NK-92 treated with Interleukin-12 subunit alpha and Interleukin-12 subunit beta, amount 100 ng/mL, for 24 hours (cell line): ENCODE measurements at regions not wholly inside any gene's neighbourhood (a gene's known extent, or its start where the extent isn't known, plus 50 kb on each side); places are given as distances from the start of the nearest gene placed in this dataset.
"Not testable (repeated sequence)": the region's sequence is repeated elsewhere in the genome, so short reads cannot be mapped to it uniquely, and the experiment has no call there.

Experiments
- DNase-seq: peaks from one replicate; lab custom pipeline; 2025; lab: John Stamatoyannopoulos, UW

- DNase-seq, result no peak
Measured at GRCh38 chr1:229886636-229887035, 180.4 kb upstream of the GALNT2 start.

GRCh38 chr1:229887043-229887822 lies 179.8 kb upstream of the GALNT2 start:
- no peak for DNase-seq

- DNase-seq, result no peak
Measured at GRCh38 chr1:229888157-229888556, 178.9 kb upstream of the GALNT2 start.

- DNase-seq, result no peak
Measured at GRCh38 chr1:229888561-229889001, 178.5 kb upstream of the GALNT2 start.

- no peak for DNase-seq
Measured at GRCh38 chr1:229889031-229889517, 178.0 kb upstream of the GALNT2 start.

- no peak for DNase-seq
Measured at GRCh38 chr1:229891227-229891626, 175.8 kb upstream of the GALNT2 start.

- DNase-seq, result no peak
Measured at GRCh38 chr1:229892515-229893117, 174.4 kb upstream of the GALNT2 start.

GRCh38 chr1:229893762-229894444 lies 173.1 kb upstream of the GALNT2 start:
- DNase-seq, result no peak

- DNase-seq, result no peak
Measured at GRCh38 chr1:229894532-229894931, 172.5 kb upstream of the GALNT2 start.

- DNase-seq, result no peak
Measured at GRCh38 chr1:229895605-229896004, 171.4 kb upstream of the GALNT2 start.

- DNase-seq, result no peak
Measured at GRCh38 chr1:229896306-229896705, 170.7 kb upstream of the GALNT2 start.

- DNase-seq, result no peak
Measured at GRCh38 chr1:229896861-229897260, 170.2 kb upstream of the GALNT2 start.

- no peak for DNase-seq
Measured at GRCh38 chr1:229897501-229897900, 169.5 kb upstream of the GALNT2 start.

GRCh38 chr1:229900220-229900619 lies 166.8 kb upstream of the GALNT2 start:
- DNase-seq, result no peak

GRCh38 chr1:229905031-229905545 lies 161.9 kb upstream of the GALNT2 start:
- DNase-seq, result no peak

- no peak for DNase-seq
Measured at GRCh38 chr1:229905652-229906051, 161.4 kb upstream of the GALNT2 start.

- DNase-seq, result no peak
Measured at GRCh38 chr1:229907884-229908638, 159.0 kb upstream of the GALNT2 start.

GRCh38 chr1:229908689-229909088 lies 158.3 kb upstream of the GALNT2 start:
- DNase-seq, result no peak

GRCh38 chr1:229913489-229913888 lies 153.5 kb upstream of the GALNT2 start:
- no peak for DNase-seq

- DNase-seq, result not testable (repeated sequence)
Measured at GRCh38 chr1:229919488-229919887, 147.6 kb upstream of the GALNT2 start.

GRCh38 chr1:229920683-229921082 lies 146.4 kb upstream of the GALNT2 start:
- DNase-seq, result no peak

- no peak for DNase-seq
Measured at GRCh38 chr1:229922249-229922648, 144.8 kb upstream of the GALNT2 start.
